Kidney epithelial cell (primary cell): ENCODE measurements at regions not wholly inside any gene's neighbourhood (a gene's known extent, or its start where the extent isn't known, plus 50 kb on each side); places are given as distances from the start of the nearest gene placed in this dataset.
A peak's percentile ranks its signal among the peaks of the same experiment; 100 is the strongest.

ENCODE experiments used
- DNase-seq: peaks from one replicate; pipeline ENCODE4 v3.0.0-alpha.2; 2010; ENCODE audit warnings: low read depth
- H3K27me3 ChIP-seq: 2 replicates; pipeline ENCODE4 v1.6.0; 2011; ENCODE audit warnings: low read length; ENCODE audit not compliant: control insufficient read depth, insufficient read depth
- H3K36me3 ChIP-seq: 2 replicates; pipeline ENCODE4 v1.5.1; 2011; ENCODE audit warnings: low read length; ENCODE audit not compliant: control insufficient read depth, insufficient read depth
- H3K4me3 ChIP-seq: 2 replicates; pipeline ENCODE4 v1.5.1; 2011; ENCODE audit warnings: low read depth, mild to moderate bottlenecking, control low read depth, low read length
- TF ChIP-seq, protein P1 (sequence below): IDR thresholded peaks from 2 replicates; pipeline ENCODE4 v1.5.1; 2011; ENCODE audit warnings: mild to moderate bottlenecking, moderate library complexity, low read length, control low read depth, inconsistent platforms; ENCODE audit not compliant: insufficient read depth, poor library complexity, severe bottlenecking

- no peak for DNase-seq
Measured at GRCh38 chr18:55863391-55863706, 275.4 kb upstream of the TCF4 start.

DNA sequence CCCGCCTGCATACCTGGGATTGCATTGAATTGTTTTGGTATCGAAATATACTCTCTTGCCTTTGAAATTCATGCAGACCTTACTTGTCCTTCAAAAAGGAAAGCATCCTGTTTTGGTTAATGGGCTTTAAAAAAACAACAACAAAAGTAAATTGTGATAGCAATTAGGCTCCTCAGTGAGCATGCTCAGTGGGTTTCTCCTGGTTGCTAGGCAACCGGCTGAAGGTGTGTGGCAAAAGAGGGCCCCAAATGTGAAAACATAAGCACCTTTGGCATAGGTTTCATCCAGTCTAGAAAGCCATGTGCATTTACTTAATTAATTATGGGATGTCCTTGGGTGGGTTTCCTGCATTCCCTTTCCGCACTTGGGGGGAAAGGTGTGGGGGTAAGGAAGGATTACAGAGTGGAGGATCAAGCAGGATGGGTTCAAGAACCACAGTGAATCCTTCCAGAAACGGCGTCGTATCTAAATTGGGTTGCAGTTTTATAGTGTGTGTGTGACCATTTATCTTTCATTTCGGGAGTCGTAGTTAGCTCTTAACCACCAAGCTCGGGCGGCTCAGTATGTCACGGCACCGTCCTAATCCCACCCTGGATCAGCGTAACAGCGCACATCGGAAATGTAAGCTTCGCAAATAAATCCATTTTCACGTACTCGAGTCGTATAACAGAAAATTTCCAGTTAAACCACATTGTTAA, 274.9 kb upstream of the TCF4 start:
- H3K4me3 ChIP-seq: no peak overlapping the region
- H3K27me3 ChIP-seq: no peaks in the 10 kb centered on the region
- TF ChIP-seq, protein P1, sequence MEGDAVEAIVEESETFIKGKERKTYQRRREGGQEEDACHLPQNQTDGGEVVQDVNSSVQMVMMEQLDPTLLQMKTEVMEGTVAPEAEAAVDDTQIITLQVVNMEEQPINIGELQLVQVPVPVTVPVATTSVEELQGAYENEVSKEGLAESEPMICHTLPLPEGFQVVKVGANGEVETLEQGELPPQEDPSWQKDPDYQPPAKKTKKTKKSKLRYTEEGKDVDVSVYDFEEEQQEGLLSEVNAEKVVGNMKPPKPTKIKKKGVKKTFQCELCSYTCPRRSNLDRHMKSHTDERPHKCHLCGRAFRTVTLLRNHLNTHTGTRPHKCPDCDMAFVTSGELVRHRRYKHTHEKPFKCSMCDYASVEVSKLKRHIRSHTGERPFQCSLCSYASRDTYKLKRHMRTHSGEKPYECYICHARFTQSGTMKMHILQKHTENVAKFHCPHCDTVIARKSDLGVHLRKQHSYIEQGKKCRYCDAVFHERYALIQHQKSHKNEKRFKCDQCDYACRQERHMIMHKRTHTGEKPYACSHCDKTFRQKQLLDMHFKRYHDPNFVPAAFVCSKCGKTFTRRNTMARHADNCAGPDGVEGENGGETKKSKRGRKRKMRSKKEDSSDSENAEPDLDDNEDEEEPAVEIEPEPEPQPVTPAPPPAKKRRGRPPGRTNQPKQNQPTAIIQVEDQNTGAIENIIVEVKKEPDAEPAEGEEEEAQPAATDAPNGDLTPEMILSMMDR: no peak
- no peaks in the 10 kb centered on the region for H3K36me3 ChIP-seq
- DNase-seq: no peak

More at GRCh38 chr18:55863391-55863706, 275.4 kb upstream of the TCF4 start:
- Histone ChIP-seq H3K4me3 (no peak overlapping the region), H3K27me3 (no peaks in the 10 kb centered on the region), H3K36me3 (no peaks in the 10 kb centered on the region)
- TF ChIP-seq, protein P1: no peak

DNA sequence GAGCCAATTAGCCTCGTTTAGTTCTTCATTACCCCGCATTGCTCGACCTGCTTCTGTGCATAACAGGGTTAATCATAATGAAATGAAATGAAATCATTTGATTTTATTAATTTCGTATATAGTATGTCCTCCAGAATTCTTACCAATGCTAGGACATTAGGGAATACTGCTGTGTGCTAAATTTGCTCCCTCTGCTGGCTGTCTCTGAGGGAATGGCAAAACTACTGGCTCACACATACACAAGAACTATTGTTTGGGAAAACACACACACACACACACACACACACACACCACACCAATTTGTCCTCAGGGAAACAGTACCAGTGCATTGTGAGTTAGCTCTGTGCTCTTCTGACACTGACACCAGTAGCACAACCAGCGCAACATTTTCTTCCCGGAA, 273.3 kb upstream of the TCF4 start:
- Histone ChIP-seq H3K27me3 (no peaks in the 10 kb centered on the region), H3K4me3 (no peak overlapping the region), H3K36me3 (no peaks in the 10 kb centered on the region)
- TF ChIP-seq, protein P1: peak; percentile 51
- no peak for DNase-seq

- Histone ChIP-seq H3K4me3 (peak overlapping the region; percentile 3), H3K27me3 (no peaks in the 10 kb centered on the region), H3K36me3 (no peaks in the 10 kb centered on the region)
- TF ChIP-seq, protein P1: no peak
- DNase-seq: no peak
Measured at GRCh38 chr18:55858661-55859515, 270.9 kb upstream of the TCF4 start.

GRCh38 chr18:55857956-55858355, 270.0 kb upstream of the TCF4 start:
- DNase-seq: no peak
- Histone ChIP-seq H3K36me3 (no peaks in the 10 kb centered on the region), H3K27me3 (no peaks in the 10 kb centered on the region), H3K4me3 (no peak overlapping the region)
- TF ChIP-seq, protein P1: no peak
